ENCODE measurements at regions not wholly inside any gene's neighbourhood (a gene's known extent, or its start where the extent isn't known, plus 50 kb on each side); places are given as distances from the start of the nearest gene placed in this dataset.

- no peak for TF ChIP-seq CHD2 (IDR thresholded peaks at IDR 0.05; ENCODE audit: low read length, partially characterized antibody)
- TF ChIP-seq CTCF (IDR thresholded peaks at IDR 0.05), result no peak
- TF ChIP-seq POLR2AphosphoS2 (conservative IDR thresholded peaks at IDR 0.05; ENCODE audit: low read length), result no peak
Observed at GRCh38 chr10:89846786-89847185, 145.4 kb downstream of the KIF20B start.
